Fibroblast of pulmonary artery (primary cell): ENCODE measurements at regions not wholly inside any gene's neighbourhood (a gene's known extent, or its start where the extent isn't known, plus 50 kb on each side); places are given as distances from the start of the nearest gene placed in this dataset.

ENCODE experiments used
- DNase-seq: peaks from one replicate; pipeline ENCODE4 v3.0.0-alpha.2; 2010; ENCODE audit warnings: low read depth
- H3K4me3 ChIP-seq: replicated peaks from 2 replicates; pipeline ENCODE4 v1.5.1; 2011; ENCODE audit warnings: low read depth, mild to moderate bottlenecking, control low read depth, low read length, moderate library complexity
- TF ChIP-seq, protein P1 (sequence below): IDR thresholded peaks from 2 replicates; pipeline ENCODE4 v1.5.1; 2011; ENCODE audit warnings: mild to moderate bottlenecking, control low read depth, low read length, inconsistent platforms; ENCODE audit errors: missing control alignments

DNA sequence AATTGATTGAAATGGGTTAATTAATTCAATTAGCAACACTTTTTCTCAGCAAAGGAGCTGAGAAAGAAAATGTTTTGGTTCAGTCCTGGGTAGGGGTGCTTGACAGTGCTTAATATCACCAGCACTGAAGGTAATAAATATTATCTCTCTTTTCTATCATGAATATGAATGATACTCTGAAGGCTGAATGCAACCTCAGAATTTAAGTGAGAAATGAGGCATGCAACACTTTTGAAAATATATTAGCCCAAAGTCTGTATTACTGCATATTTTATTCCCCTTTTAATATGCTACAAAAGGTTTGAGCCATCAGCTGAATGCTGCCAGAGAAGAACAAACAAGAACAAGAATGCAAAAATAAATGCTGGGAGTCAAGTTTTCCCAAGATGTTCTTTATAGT is 52.0 kb upstream of the SAMSN1 start:
- DNase-seq: no peak
- TF ChIP-seq, protein P1, sequence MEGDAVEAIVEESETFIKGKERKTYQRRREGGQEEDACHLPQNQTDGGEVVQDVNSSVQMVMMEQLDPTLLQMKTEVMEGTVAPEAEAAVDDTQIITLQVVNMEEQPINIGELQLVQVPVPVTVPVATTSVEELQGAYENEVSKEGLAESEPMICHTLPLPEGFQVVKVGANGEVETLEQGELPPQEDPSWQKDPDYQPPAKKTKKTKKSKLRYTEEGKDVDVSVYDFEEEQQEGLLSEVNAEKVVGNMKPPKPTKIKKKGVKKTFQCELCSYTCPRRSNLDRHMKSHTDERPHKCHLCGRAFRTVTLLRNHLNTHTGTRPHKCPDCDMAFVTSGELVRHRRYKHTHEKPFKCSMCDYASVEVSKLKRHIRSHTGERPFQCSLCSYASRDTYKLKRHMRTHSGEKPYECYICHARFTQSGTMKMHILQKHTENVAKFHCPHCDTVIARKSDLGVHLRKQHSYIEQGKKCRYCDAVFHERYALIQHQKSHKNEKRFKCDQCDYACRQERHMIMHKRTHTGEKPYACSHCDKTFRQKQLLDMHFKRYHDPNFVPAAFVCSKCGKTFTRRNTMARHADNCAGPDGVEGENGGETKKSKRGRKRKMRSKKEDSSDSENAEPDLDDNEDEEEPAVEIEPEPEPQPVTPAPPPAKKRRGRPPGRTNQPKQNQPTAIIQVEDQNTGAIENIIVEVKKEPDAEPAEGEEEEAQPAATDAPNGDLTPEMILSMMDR: no peak

More for the DNA sequence above, 52.0 kb upstream of the SAMSN1 start:
- no peak overlapping the region for H3K4me3 ChIP-seq
